HAP-1 (cell line): ENCODE measurements at regions not wholly inside any gene's neighbourhood (a gene's known extent, or its start where the extent isn't known, plus 50 kb on each side); places are given as distances from the start of the nearest gene placed in this dataset.

Experiments used
- DNase-seq, 2 experiments: peaks; one replicate each; pipeline ENCODE4 v3.0.0-alpha.2; 2016 to 2020; ENCODE audit warnings: low spot score in 2 of 2
- H3K27me3 ChIP-seq: fragments of 250-450 bp; sonication (Bioruptor Pico); 2 replicates; pipeline ENCODE4 v1.5.1; 2020; ENCODE audit warnings: low read depth, mild to moderate bottlenecking, moderate library complexity
- H3K36me3 ChIP-seq: fragments of 250-450 bp; sonication (Bioruptor Pico); replicated peaks from 2 replicates; pipeline ENCODE4 v1.5.1; 2020; ENCODE audit warnings: mild to moderate bottlenecking
- H3K4me1 ChIP-seq: fragments of 250-450 bp; sonication (Bioruptor Pico); 2 replicates; pipeline ENCODE4 v1.5.1; 2020; ENCODE audit warnings: mild to moderate bottlenecking
- H3K4me3 ChIP-seq: fragments of 250-450 bp; sonication (Bioruptor Pico); 2 replicates; pipeline ENCODE4 v1.5.1; 2020; ENCODE audit warnings: mild to moderate bottlenecking, moderate library complexity
- H3K9me3 ChIP-seq: fragments of 250-450 bp; sonication (Bioruptor Pico); 2 replicates; pipeline ENCODE4 v1.5.1; 2020; ENCODE audit warnings: mild to moderate bottlenecking, moderate library complexity
- in situ Hi-C: fragments of 300-500 bp; cut with MboI; formaldehyde crosslinking; loops from 3 replicates; pipeline ENCODE4 v1.14.3; 2020; ENCODE audit warnings: low sequenced_read_pairs, inconsistent platforms, mixed read lengths

DNA sequence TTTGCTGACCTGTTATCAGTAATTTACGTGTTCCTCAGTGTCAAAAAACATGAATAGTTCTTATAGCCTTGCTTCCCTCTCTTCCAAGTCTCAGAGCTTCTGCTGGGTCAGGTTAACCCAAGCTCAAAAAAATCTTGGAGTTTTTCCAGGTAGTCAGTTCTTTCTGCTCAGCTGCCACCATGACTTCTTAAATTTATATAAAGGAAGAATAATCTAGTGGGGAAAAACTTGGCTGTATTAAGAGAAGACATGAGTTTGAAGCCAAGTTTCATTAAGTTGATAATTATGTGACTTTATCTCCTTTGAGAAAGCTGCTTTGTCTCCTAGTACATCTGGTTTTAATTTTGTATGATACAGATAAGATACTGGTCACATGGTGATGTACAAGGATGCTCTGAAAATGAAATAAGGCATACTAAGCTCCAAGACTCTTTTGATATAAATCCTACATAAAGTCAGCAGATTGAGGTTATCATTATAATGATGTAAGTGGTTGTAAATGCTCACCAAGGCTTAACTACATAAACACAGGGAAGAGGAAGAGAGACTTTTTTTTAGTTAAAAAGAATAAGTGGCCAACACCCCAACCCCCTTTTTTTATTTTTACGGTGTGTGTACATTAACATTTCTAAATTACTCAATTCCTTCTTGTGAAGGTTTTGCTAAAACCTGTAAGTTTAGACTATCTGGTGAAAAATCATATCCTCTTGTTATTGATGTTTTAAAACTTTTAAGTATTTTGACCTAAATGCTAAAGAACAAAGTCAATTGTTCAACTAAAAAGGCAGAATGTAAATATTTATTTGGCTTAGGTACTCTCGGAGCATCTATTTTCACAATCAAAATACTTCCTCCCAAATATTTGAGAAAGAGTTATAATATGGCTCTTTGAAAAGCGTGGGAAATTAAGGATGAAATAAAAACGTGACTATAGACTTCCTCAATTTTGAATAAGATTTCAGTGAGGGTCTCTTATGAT, 84.1 kb upstream of the SLC38A2 start:
- Histone ChIP-seq H3K4me3 (no peak overlapping the region), H3K27me3 (peaks cover 4% of the 10 kb centered on the region; the same call in 1 of the 2 replicates), H3K9me3 (no peaks in the 10 kb centered on the region), H3K36me3 (no peaks in the 10 kb centered on the region), H3K4me1 (no peaks in the 10 kb centered on the region)
- no peak for DNase-seq
- in situ Hi-C loops, result no loop called here

- Histone ChIP-seq H3K4me3 (no peak overlapping the region), H3K36me3 (no peaks in the 10 kb centered on the region), H3K9me3 (no peaks in the 10 kb centered on the region), H3K4me1 (no peaks in the 10 kb centered on the region), H3K27me3 (peaks cover 4% of the 10 kb centered on the region; the same call in 1 of the 2 replicates)
- no peak for DNase-seq
- in situ Hi-C loops, result no loop called here
Observed at GRCh38 chr12:46455648-46456352, 83.2 kb upstream of the SLC38A2 start.

DNA sequence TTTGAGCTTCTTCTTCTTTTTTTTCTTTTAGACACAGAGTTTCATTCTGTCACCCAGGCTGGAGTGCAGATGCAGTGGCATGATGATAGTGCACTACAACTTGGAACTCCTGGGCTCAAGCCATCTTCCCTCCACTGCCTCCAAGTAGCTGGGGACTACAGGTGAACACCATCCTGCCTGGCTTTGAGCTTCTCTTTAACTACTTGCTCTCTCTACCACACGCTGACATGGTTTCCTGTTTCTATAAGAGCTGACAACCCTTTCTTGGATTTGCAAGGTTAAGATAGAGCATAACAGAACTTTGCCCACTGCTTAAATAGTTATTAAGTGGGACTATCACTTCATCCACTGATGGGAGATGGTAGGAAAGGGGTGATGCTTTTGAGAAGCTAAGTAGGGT, 82.4 kb upstream of the SLC38A2 start:
- no peak overlapping the region for H3K4me3 ChIP-seq
- H3K36me3 ChIP-seq, result no peaks in the 10 kb centered on the region
- H3K4me1 ChIP-seq, result no peaks in the 10 kb centered on the region
- no peaks in the 10 kb centered on the region for H3K9me3 ChIP-seq
- in situ Hi-C loops, result no loop called here
- H3K27me3 ChIP-seq, result peaks cover 4% of the 10 kb centered on the region; the same call in 1 of the 2 replicates
- DNase-seq, result no peak

DNA sequence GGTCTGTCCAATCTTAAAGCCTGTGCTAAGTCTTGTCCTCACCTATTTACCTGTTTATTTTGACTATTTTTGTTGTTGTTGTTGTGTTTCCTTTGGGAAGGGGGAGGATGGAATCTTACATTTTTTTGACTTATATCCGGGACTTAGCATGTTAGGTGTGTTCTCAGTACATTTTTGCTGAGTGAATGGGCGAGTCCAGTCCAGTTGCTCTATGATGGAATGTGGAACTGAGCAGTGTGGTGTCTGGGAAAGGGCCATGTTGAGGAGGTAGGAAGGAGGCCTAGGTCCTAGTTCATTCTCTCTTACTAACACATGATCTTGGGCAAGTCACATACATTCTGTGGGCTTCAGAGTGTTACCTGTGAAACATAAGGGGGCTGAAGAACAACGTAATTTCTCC, 80.9 kb upstream of the SLC38A2 start:
- DNase-seq, result no peak
- H3K9me3 ChIP-seq, result no peaks in the 10 kb centered on the region
- H3K27me3 ChIP-seq, result peaks cover 4% of the 10 kb centered on the region; the same call in 1 of the 2 replicates
- H3K36me3 ChIP-seq, result no peaks in the 10 kb centered on the region
- H3K4me3 ChIP-seq, result no peak overlapping the region
- no peaks in the 10 kb centered on the region for H3K4me1 ChIP-seq
- in situ Hi-C loops, result no loop called here

DNA sequence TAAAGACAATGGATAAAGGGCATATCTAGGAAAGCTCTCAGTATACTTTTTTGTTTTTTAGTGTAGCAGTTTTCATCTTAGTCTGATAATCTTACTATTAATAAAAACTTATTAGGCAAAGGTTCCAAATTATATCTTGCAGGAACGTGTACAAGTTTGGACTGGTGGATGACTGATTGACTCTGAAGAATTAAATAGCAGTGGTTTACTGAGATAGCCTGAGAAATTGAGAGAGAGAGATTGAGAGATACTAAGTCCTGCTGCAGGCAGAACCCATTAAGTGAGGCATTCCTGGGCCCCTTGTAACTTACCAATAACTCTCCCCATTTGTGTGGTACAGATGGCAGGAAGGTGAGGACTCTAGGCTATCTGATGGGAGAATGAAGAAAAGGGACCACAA, 80.2 kb upstream of the SLC38A2 start:
- in situ Hi-C loops, result no loop called here
- no peak for DNase-seq
- H3K4me3 ChIP-seq, result no peak overlapping the region
- H3K9me3 ChIP-seq, result no peaks in the 10 kb centered on the region
- peaks cover 4% of the 10 kb centered on the region; the same call in 1 of the 2 replicates for H3K27me3 ChIP-seq
- no peaks in the 10 kb centered on the region for H3K4me1 ChIP-seq
- no peaks in the 10 kb centered on the region for H3K36me3 ChIP-seq

- no peaks in the 10 kb centered on the region for H3K4me1 ChIP-seq
- DNase-seq, result no peak
- in situ Hi-C loops, result no loop called here
- no peaks in the 10 kb centered on the region for H3K36me3 ChIP-seq
- no peak overlapping the region for H3K4me3 ChIP-seq
- H3K27me3 ChIP-seq, result peaks cover 4% of the 10 kb centered on the region; the same call in 1 of the 2 replicates
- no peaks in the 10 kb centered on the region for H3K9me3 ChIP-seq
Observed at GRCh38 chr12:46452061-46452615, 79.6 kb upstream of the SLC38A2 start.

GRCh38 chr12:46451276-46452021, 78.9 kb upstream of the SLC38A2 start:
- Histone ChIP-seq H3K36me3 (no peaks in the 10 kb centered on the region), H3K4me1 (no peaks in the 10 kb centered on the region), H3K27me3 (0 out of 2 replicates have a peak, but pooled peaks cover 3% of the 10 kb centered on the region), H3K9me3 (no peaks in the 10 kb centered on the region), H3K4me3 (no peak overlapping the region)
- DNase-seq, result no peak
- in situ Hi-C loops, result no loop called here

GRCh38 chr12:46450279-46450748, 77.7 kb upstream of the SLC38A2 start:
- DNase-seq, result no peak
- Histone ChIP-seq H3K36me3 (no peaks in the 10 kb centered on the region), H3K4me1 (no peaks in the 10 kb centered on the region), H3K27me3 (peaks cover 3% of the 10 kb centered on the region; the same call in 1 of the 2 replicates), H3K9me3 (no peaks in the 10 kb centered on the region), H3K4me3 (no peak overlapping the region)
- in situ Hi-C loops, result no loop called here

- DNase-seq, result no peak
- Histone ChIP-seq H3K9me3 (no peaks in the 10 kb centered on the region), H3K36me3 (no peaks in the 10 kb centered on the region), H3K27me3 (peaks cover 3% of the 10 kb centered on the region; the same call in 1 of the 2 replicates), H3K4me3 (no peak overlapping the region), H3K4me1 (no peaks in the 10 kb centered on the region)
- in situ Hi-C loops, result no loop called here
Observed at GRCh38 chr12:46449856-46450255, 77.3 kb upstream of the SLC38A2 start.

DNA sequence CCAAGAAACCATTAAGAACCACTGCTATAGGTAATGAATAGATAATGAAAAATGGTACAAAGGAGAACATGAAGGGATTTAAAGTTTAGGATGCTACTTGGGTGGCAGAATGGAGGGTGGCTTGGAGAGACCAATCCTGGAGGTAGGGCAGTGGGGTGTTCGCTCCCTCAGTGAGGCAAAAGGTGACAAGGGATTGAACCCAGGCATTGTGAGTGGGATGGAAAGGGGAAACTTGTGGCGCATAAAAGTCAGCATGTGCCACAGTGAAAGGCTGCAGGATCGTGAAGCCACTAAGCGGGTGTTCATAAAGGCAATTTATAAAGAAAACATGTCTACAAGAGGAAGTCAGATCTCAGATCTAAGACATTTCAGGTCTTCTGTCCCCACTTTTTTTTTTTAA, 76.7 kb upstream of the SLC38A2 start:
- no peak overlapping the region for H3K4me3 ChIP-seq
- H3K27me3 ChIP-seq, result peaks cover 3% of the 10 kb centered on the region; the same call in 1 of the 2 replicates
- no peaks in the 10 kb centered on the region for H3K9me3 ChIP-seq
- DNase-seq, result no peak
- in situ Hi-C loops, result no loop called here
- no peaks in the 10 kb centered on the region for H3K36me3 ChIP-seq
- H3K4me1 ChIP-seq, result no peaks in the 10 kb centered on the region

DNA sequence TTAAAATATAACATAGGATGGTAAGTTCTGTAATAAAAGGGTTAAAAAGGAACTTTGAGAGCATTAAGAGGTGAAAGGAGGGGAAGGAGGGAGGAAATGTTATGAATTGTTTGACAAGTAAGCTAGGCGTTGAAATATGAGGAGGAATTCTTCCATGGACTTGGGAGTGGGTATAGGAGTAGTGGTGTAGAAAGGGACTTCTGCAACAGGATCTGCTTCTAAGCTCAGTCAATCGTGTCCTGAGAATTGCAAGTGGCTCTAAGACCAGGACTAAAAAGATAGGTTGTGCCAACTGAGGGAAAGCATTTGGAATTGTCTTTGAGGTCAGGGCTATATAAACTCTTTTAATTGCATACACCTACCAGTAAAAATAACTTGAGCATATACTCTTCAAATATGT, 74.1 kb upstream of the SLC38A2 start:
- DNase-seq, result no peak
- H3K4me3 ChIP-seq, result no peak overlapping the region

GRCh38 chr12:46445551-46446235, 73.1 kb upstream of the SLC38A2 start:
- Histone ChIP-seq H3K4me1 (no peaks in the 10 kb centered on the region), H3K27me3 (peaks cover 3% of the 10 kb centered on the region; the same call in 1 of the 2 replicates), H3K4me3 (no peak overlapping the region), H3K9me3 (no peaks in the 10 kb centered on the region), H3K36me3 (no peaks in the 10 kb centered on the region)
- in situ Hi-C loops, result no loop called here
- no peak for DNase-seq

More for the DNA sequence above, 74.1 kb upstream of the SLC38A2 start:
- peaks cover 3% of the 10 kb centered on the region; the same call in 1 of the 2 replicates for H3K27me3 ChIP-seq
- in situ Hi-C loops, result no loop called here
- H3K4me1 ChIP-seq, result no peaks in the 10 kb centered on the region
- no peaks in the 10 kb centered on the region for H3K36me3 ChIP-seq
- H3K9me3 ChIP-seq, result no peaks in the 10 kb centered on the region
